Neuronal stem cell (in vitro differentiated cells): ENCODE measurements at regions not wholly inside any gene's neighbourhood (a gene's known extent, or its start where the extent isn't known, plus 50 kb on each side); places are given as distances from the start of the nearest gene placed in this dataset.
A peak's percentile ranks its signal among the peaks of the same experiment; 100 is the strongest.

Source experiments
- DNase-seq: peaks from one replicate; pipeline ENCODE4 v3.0.0-alpha.2; 2013; ENCODE audit warnings: low spot score
- H2AFZ ChIP-seq: one replicate; pipeline ENCODE4 v1.6.1; 2013; ENCODE audit warnings: mild to moderate bottlenecking, low read length, inconsistent platforms
- H2AK5ac ChIP-seq: 2 replicates; pipeline ENCODE4 v1.6.1; 2013; ENCODE audit warnings: low read depth, mild to moderate bottlenecking, inconsistent platforms, low read length, moderate library complexity, mixed read lengths
- H2BK120ac ChIP-seq: 2 replicates; pipeline ENCODE4 v1.6.1; 2013; ENCODE audit warnings: low read depth, mild to moderate bottlenecking, inconsistent platforms, low read length, moderate library complexity, mixed read lengths
- H2BK12ac ChIP-seq: one replicate; pipeline ENCODE4 v1.6.1; 2013; ENCODE audit warnings: low read length, inconsistent platforms
- H2BK15ac ChIP-seq: 2 replicates; pipeline ENCODE4 v1.6.1; 2013; ENCODE audit warnings: mild to moderate bottlenecking, low read length, inconsistent platforms, mixed read lengths
- H2BK5ac ChIP-seq: one replicate; pipeline ENCODE4 v1.6.1; 2013; ENCODE audit warnings: inconsistent platforms, mild to moderate bottlenecking, low read length, moderate library complexity
- H3K14ac ChIP-seq: one replicate; pipeline ENCODE4 v1.6.1; 2013; ENCODE audit warnings: low read length, inconsistent platforms
- H3K18ac ChIP-seq: 2 replicates; pipeline ENCODE4 v1.6.1; 2013; ENCODE audit warnings: low read length, inconsistent platforms
- H3K23ac ChIP-seq: 2 replicates; pipeline ENCODE4 v1.6.1; 2013; ENCODE audit warnings: low read depth, mild to moderate bottlenecking, mixed read lengths, low read length, inconsistent platforms; ENCODE audit not compliant: poor library complexity
- H3K27ac ChIP-seq: replicated peaks from 3 replicates; pipeline ENCODE4 v1.5.1; 2013; ENCODE audit warnings: low read length, inconsistent platforms
- H3K27me3 ChIP-seq, 3 experiments: 2 replicates each; pipeline ENCODE4 v1.6.1; 2013; ENCODE audit warnings: low read length in 3 of 3, mild to moderate bottlenecking in 2 of 3, inconsistent platforms in 1 of 3, low read depth in 1 of 3, mixed read lengths in 1 of 3, moderate library complexity in 1 of 3; ENCODE audit not compliant: control insufficient read depth in 3 of 3, insufficient read depth in 3 of 3
- H3K36me3 ChIP-seq, 2 donors: replicated peaks in 1 of 2; 2 replicates each; pipeline ENCODE4 v1.6.1; 2013; ENCODE audit warnings: low read length in 2 of 2; ENCODE audit not compliant: control insufficient read depth in 2 of 2, insufficient read depth in 2 of 2
- H3K4ac ChIP-seq: 2 replicates; pipeline ENCODE4 v1.6.1; 2013; ENCODE audit warnings: inconsistent platforms, mild to moderate bottlenecking, low read length, moderate library complexity
- H3K4me1 ChIP-seq, 2 donors: 1 replicate in 1 of 2; 2 replicates in 1 of 2; pipeline ENCODE4 v1.6.1; 2013; ENCODE audit warnings: low read length in 2 of 2, low read depth in 1 of 2; ENCODE audit not compliant: control insufficient read depth in 2 of 2, insufficient read depth in 1 of 2
- H3K4me2 ChIP-seq: one replicate; pipeline ENCODE4 v1.6.1; 2013; ENCODE audit warnings: mild to moderate bottlenecking, low read length, inconsistent platforms; ENCODE audit not compliant: insufficient read depth, poor library complexity, severe bottlenecking
- H3K4me3 ChIP-seq, 2 donors: 2 replicates each; pipeline ENCODE4 v1.5.1; 2013; ENCODE audit warnings: low read length in 2 of 2, mild to moderate bottlenecking in 2 of 2, inconsistent platforms in 1 of 2, moderate library complexity in 1 of 2
- H3K79me1 ChIP-seq: one replicate; pipeline ENCODE4 v1.6.1; 2013; ENCODE audit warnings: low read depth, mild to moderate bottlenecking, inconsistent platforms, low read length, moderate library complexity
- H3K9ac ChIP-seq: one replicate; pipeline ENCODE4 v1.6.1; 2013; ENCODE audit warnings: mild to moderate bottlenecking, low read depth, low read length, inconsistent platforms; ENCODE audit not compliant: poor library complexity
- H3K9me3 ChIP-seq, 2 donors: replicated peaks in 1 of 2; 2 replicates each; pipeline versions ENCODE3 to v1.6.1; 2013; ENCODE audit warnings: low read length in 2 of 2, mild to moderate bottlenecking in 2 of 2, inconsistent platforms in 1 of 2, low read depth in 1 of 2, mixed read lengths in 1 of 2, moderate library complexity in 1 of 2; ENCODE audit not compliant: control insufficient read depth in 2 of 2, insufficient read depth in 1 of 2
- H4K8ac ChIP-seq: one replicate; pipeline ENCODE4 v1.6.1; 2013; ENCODE audit warnings: low read depth, mild to moderate bottlenecking, inconsistent platforms, low read length, moderate library complexity
- H4K91ac ChIP-seq: one replicate; pipeline ENCODE4 v1.6.1; 2013; ENCODE audit warnings: low read length, low read depth, mild to moderate bottlenecking, inconsistent platforms; ENCODE audit not compliant: poor library complexity
- WGBS, 2 donors: extraction: QIAGEN DNeasy Blood & Tissue Kit; methylation state at CpG; one replicate each; pipeline ENCODE4 v1.1.7; 2013; ENCODE audit warnings: missing lambda C conversion rate in 2 of 2, mixed read lengths in 1 of 2; ENCODE audit not compliant: insufficient read length in 2 of 2, insufficient replicate concordance in 1 of 2; ENCODE audit errors: extremely low coverage in 2 of 2; 5-methylcytosine and 5-hydroxymethylcytosine counted together

DNA sequence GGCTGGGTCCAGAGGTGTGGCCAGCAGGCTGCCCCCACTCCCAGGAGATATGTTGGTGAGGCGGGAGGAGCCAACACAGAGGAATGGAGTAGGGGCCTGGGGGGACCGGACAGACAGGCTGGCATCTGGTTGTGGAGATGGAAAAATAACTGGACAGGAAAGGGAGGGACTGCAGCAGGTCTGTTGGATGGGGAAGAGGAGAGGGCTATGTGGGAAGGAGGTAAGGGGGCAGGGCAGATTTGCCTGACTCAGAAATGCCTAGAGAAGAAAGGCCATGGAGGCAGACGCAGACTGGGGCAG, 160.4 kb downstream of the TRIM29 start:
- no peak overlapping the region for H4K8ac ChIP-seq
- H3K4me1 ChIP-seq, result peaks cover 0 to 14% of the 10 kb centered on the region in 2 donors
- no peak overlapping the region for H3K27ac ChIP-seq
- no peak overlapping the region for H3K4me2 ChIP-seq
- H2BK12ac ChIP-seq, result no peak overlapping the region
- H2BK120ac ChIP-seq, result no peak overlapping the region
- no peak for DNase-seq
- no peak overlapping the region for H3K23ac ChIP-seq
- no peak overlapping the region for H2BK5ac ChIP-seq
- peaks cover 0 to 38% (median 0%) of the 10 kb centered on the region in 3 experiments for H3K27me3 ChIP-seq
- peak overlapping the region; percentile 63 for H2AK5ac ChIP-seq
- H2BK15ac ChIP-seq, result peak overlapping the region; percentile 84
- WGBS, 2 donors, result no CpG with 5 or more reads among the region's 3 CpGs
- H3K4me3 ChIP-seq, result no peak overlapping the region
- H4K91ac ChIP-seq, result no peak overlapping the region
- H3K9me3 ChIP-seq, result peaks cover 0 to 2% of the 10 kb centered on the region in 2 donors
- no peaks in the 10 kb centered on the region for H3K79me1 ChIP-seq
- H3K36me3 ChIP-seq, result no peaks in the 10 kb centered on the region
- H2AFZ ChIP-seq, result no peak overlapping the region
- H3K4ac ChIP-seq, result no peak overlapping the region
- H3K14ac ChIP-seq, result no peak overlapping the region
- peak overlapping the region; percentile 13 for H3K9ac ChIP-seq
- H3K18ac ChIP-seq, result peak overlapping the region; percentile 6

DNA sequence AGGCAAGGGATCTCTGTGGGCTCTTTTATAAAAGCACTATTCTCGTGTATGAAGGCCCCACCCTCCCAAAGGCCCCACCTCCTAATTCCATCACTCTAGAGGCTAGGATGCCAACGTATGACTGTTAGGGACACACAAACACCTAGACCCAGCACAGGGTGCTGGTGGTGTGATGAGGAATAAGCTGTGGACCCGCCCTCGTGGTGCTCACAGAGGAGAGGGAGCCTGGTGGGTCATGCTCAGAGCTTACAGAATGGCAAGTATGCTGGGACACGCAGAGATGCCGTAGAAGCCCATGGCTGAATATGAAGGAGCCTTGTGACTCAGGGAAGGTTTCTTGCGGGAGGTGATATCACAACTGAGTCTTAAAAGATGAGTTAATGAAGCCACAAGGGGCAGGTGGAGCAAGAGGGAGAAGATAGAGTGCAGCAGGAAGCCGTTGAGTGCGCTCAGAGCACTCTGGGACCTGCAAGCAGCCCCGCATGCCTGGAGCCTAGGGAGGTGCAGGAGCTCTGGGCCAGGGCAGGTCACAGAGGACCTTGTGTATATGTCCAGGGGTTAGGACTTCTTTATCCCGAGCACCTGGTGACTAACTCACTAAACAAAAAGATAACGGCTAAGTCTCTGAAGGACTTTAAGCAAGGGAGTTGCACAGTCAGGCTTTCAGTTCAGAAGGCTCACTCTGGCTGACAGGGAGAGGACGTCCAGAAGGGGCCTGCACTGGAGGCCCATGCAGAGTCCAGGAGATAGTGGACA, 160.9 kb downstream of the TRIM29 start:
- Histone ChIP-seq H3K9me3 (peaks cover 0 to 2% of the 10 kb centered on the region in 2 donors), H2BK120ac (no peak overlapping the region), H4K8ac (no peak overlapping the region), H3K9ac (no peak overlapping the region), H4K91ac (no peak overlapping the region), H2AFZ (no peak overlapping the region), H3K4me3 (no peak overlapping the region), H3K4ac (no peak overlapping the region), H3K4me2 (no peak overlapping the region), H3K27ac (no peak overlapping the region), H2BK15ac (peak overlapping the region; percentile 7), H3K18ac (peak overlapping the region; percentile 69), H3K27me3 (peaks cover 0 to 32% (median 0%) of the 10 kb centered on the region in 3 experiments), H3K23ac (no peak overlapping the region), H2BK5ac (no peak overlapping the region), H2AK5ac (no peak overlapping the region), H3K79me1 (no peaks in the 10 kb centered on the region), H3K36me3 (no peaks in the 10 kb centered on the region), H2BK12ac (peak overlapping the region; percentile 26), H3K4me1 (peaks cover 0 to 14% of the 10 kb centered on the region in 2 donors), H3K14ac (no peak overlapping the region)
- DNase-seq, result no peak
- no CpG with 5 or more reads among the region's 13 CpGs for WGBS, 2 donors

DNA sequence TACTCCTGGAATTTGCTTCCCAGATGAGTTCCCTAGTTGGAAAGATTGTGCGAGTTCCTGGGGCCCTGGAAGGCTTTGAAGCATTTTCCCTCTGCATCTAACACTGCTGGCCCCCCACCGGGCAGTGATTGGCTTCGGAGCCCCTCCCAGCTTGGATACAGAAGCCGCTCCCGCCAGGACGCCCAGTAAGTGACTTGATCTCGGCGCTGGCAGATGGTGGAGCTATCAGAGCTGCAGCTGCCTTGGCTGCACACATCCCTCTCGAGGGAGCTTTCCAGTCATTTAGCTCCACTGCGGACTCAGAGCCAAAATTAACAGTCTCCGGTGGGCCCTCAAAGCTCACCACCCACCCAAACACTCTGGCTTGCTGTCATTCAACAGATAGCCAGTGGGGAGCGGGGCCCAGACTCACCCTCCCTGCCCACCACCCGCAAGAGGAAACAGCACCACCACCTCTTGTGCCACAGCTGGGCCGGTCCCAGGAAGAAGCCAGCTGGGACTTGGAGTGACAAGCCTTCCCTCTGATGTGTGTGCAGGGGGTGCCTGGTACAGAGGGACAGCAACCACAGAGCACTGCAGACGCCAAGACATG, 162.3 kb downstream of the TRIM29 start:
- H3K9me3 ChIP-seq, result peaks cover 0 to 2% of the 10 kb centered on the region in 2 donors
- H3K79me1 ChIP-seq, result no peaks in the 10 kb centered on the region
- no peaks in the 10 kb centered on the region for H3K36me3 ChIP-seq
- H3K23ac ChIP-seq, result no peak overlapping the region
- DNase-seq, result peak; percentile 26
- H2BK5ac ChIP-seq, result no peak overlapping the region
- H2BK120ac ChIP-seq, result no peak overlapping the region
- no peak overlapping the region for H2BK12ac ChIP-seq
- WGBS, 2 donors, result no CpG with 5 or more reads among the region's 15 CpGs
- H3K14ac ChIP-seq, result peak overlapping the region; percentile 49
- no peak overlapping the region for H4K91ac ChIP-seq
- H3K27ac ChIP-seq, result no peak overlapping the region
- peak overlapping the region; percentile 5 for H3K9ac ChIP-seq
- H3K4me1 ChIP-seq, result peaks cover 0 to 14% of the 10 kb centered on the region in 2 donors
- no peak overlapping the region for H3K4me2 ChIP-seq
- H2AFZ ChIP-seq, result no peak overlapping the region
- peaks cover 0 to 25% (median 0%) of the 10 kb centered on the region in 3 experiments for H3K27me3 ChIP-seq
- H3K18ac ChIP-seq, result peak overlapping the region; percentile 13
- H2AK5ac ChIP-seq, result peak overlapping the region; percentile 61
- peak overlapping the region; percentile 18 for H2BK15ac ChIP-seq
- H3K4ac ChIP-seq, result no peak overlapping the region
- H3K4me3 ChIP-seq, result no peak overlapping the region
- no peak overlapping the region for H4K8ac ChIP-seq

DNA sequence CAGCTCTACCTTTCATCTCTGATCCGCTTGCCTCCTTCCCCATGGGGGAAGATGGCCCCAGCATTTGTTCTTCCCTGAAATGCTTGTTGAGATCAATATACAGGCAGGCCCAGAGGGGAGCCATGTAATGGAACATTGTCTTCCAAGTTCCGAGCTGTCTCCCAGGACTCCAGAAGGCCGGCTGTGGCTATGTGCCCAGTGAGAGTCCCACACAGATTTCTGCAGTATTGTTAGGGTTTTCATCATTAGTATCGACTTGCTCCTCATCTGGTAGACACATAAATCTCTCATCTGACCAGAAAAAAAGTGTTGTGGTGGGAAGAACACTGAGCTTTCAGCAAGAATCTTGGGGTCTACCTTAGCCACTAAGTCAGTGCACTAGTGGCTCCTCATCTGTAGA, 163.4 kb downstream of the TRIM29 start:
- no peak overlapping the region for H3K4ac ChIP-seq
- no peak overlapping the region for H2BK12ac ChIP-seq
- no peak overlapping the region for H2BK15ac ChIP-seq
- no peak overlapping the region for H4K8ac ChIP-seq
- no peaks in the 10 kb centered on the region for H3K36me3 ChIP-seq
- no peak for DNase-seq
- no peak overlapping the region for H3K4me3 ChIP-seq
- no peak overlapping the region for H3K27ac ChIP-seq
- no peak overlapping the region for H2BK120ac ChIP-seq
- peak overlapping the region; percentile 44 for H2AK5ac ChIP-seq
- no peak overlapping the region for H3K23ac ChIP-seq
- H3K9me3 ChIP-seq, result peaks cover 0 to 2% of the 10 kb centered on the region in 2 donors
- H3K27me3 ChIP-seq, result peaks cover 0 to 26% (median 0%) of the 10 kb centered on the region in 3 experiments
- no peaks in the 10 kb centered on the region for H3K79me1 ChIP-seq
- H3K9ac ChIP-seq, result no peak overlapping the region
- no peak overlapping the region for H2BK5ac ChIP-seq
- no CpG with 5 or more reads among the region's 4 CpGs for WGBS, 2 donors
- H3K18ac ChIP-seq, result no peak overlapping the region
- peaks cover 0 to 14% of the 10 kb centered on the region in 2 donors for H3K4me1 ChIP-seq
- H4K91ac ChIP-seq, result no peak overlapping the region
- H2AFZ ChIP-seq, result no peak overlapping the region
- no peak overlapping the region for H3K4me2 ChIP-seq
- H3K14ac ChIP-seq, result no peak overlapping the region
